OCI-LY3 (cell line): ENCODE measurements at regions not wholly inside any gene's neighbourhood (a gene's known extent, or its start where the extent isn't known, plus 50 kb on each side); places are given as distances from the start of the nearest gene placed in this dataset.

Experiments used
- H2AFZ ChIP-seq: fragments of 200-600, 300-600 bp; shearing (Covaris generic); 2 replicates; pipeline ENCODE4 v1.6.0; 2014; ENCODE audit warnings: antibody characterized with exemption, low read depth, low read length
- H3K27ac ChIP-seq: fragments of 200-600, 300-600 bp; sonication (generic); 2 replicates; pipeline ENCODE4 v1.5.1; 2014; ENCODE audit warnings: mild to moderate bottlenecking, low read length, moderate library complexity, mixed read lengths
- H3K27me3 ChIP-seq: fragments of 200-600, 300-600 bp; sonication (generic); 2 replicates; pipeline ENCODE4 v1.6.1; 2014; ENCODE audit warnings: low read depth, low read length, mixed read lengths
- H3K36me3 ChIP-seq: fragments of 200-600, 300-600 bp; sonication (generic); replicated peaks from 2 replicates; pipeline ENCODE3; 2014; ENCODE audit warnings: low read depth, low read length, mixed read lengths
- H3K4me1 ChIP-seq: fragments of 300-600, 200-600 bp; sonication (generic); 2 replicates; pipeline ENCODE4 v1.6.1; 2014; ENCODE audit warnings: low read length, mixed read lengths
- H3K4me2 ChIP-seq: fragments of 200-600, 300-600 bp; sonication (generic); 2 replicates; pipeline ENCODE4 v1.6.1; 2014; ENCODE audit warnings: low read length, mixed read lengths
- H3K4me3 ChIP-seq: fragments of 300-600, 200-600 bp; sonication (generic); 2 replicates; pipeline ENCODE4 v1.5.1; 2014; ENCODE audit warnings: antibody characterized with exemption, mild to moderate bottlenecking, low read length, moderate library complexity
- H3K79me2 ChIP-seq: fragments of 300-600, 200-600 bp; shearing (Covaris generic); 2 replicates; pipeline ENCODE4 v1.6.1; 2014; ENCODE audit warnings: mild to moderate bottlenecking, low read length, mixed read lengths
- H3K9ac ChIP-seq: fragments of 300-600, 200-600 bp; shearing (Covaris generic); 2 replicates; pipeline ENCODE4 v1.6.0; 2014; ENCODE audit warnings: mild to moderate bottlenecking, low read length, moderate library complexity
- H3K9me3 ChIP-seq: fragments of 200-600, 300-600 bp; shearing (Covaris generic); 2 replicates; pipeline ENCODE4 v1.6.1; 2014; ENCODE audit warnings: low read length, mixed read lengths; ENCODE audit not compliant: insufficient read depth
- H4K20me1 ChIP-seq: fragments of 200-600, 300-600 bp; sonication (generic); 2 replicates; pipeline ENCODE4 v1.6.1; 2016; ENCODE audit warnings: low read length, mixed read lengths; ENCODE audit not compliant: insufficient read depth
- EZH2phosphoT487 ChIP-seq: fragments of 200-600 bp; shearing (Covaris generic); IDR thresholded peaks from 2 replicates; pipeline ENCODE4 v1.6.1; 2018; ENCODE audit warnings: antibody characterized with exemption, mixed run types, low read depth
- TF ChIP-seq, protein P1 (sequence below): fragments of 200-600, 300-600 bp; sonication (generic); IDR thresholded peaks from 2 replicates; pipeline ENCODE4 v1.5.1; 2014; ENCODE audit warnings: antibody characterized with exemption, low read length, low read depth

DNA sequence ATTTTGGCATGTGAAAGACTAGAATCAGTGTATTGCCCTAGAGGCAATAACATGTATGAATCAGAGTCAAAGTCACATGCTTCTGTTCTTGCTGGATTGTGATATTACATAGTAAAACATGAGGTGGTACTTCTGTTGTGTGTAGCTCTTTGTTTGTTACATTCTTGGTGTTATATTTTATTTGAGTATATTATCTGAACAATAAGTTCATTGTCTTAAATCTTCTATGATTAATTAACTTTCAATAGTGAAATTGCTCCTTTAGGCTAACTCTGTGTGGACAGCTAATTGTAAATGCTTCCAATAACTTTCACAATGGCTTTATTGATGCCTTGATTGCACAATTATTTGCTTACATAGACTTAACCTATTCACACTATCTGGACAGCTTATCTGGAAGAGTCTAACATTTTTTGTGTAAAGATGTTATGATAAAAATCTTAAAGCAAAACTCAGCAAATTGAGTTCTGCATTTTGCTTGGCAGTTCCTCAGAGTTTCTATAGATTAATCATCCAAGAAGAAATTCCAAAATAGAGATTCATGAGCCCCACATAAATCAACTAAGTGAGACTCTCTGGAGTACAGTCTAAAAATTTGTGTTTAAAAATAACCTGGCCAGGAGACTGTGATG, 239.6 kb upstream of the TUSC1 start:
- Histone ChIP-seq H3K36me3 (no peaks in the 10 kb centered on the region), H3K27me3 (no peaks in the 10 kb centered on the region), H3K27ac (no peak overlapping the region), H3K4me3 (no peak overlapping the region), H3K4me1 (no peaks in the 10 kb centered on the region), H3K9me3 (no peaks in the 10 kb centered on the region), H2AFZ (no peak overlapping the region), H3K79me2 (no peaks in the 10 kb centered on the region), H3K4me2 (no peak overlapping the region), H4K20me1 (no peaks in the 10 kb centered on the region), H3K9ac (no peak overlapping the region)
- TF ChIP-seq, protein P1, sequence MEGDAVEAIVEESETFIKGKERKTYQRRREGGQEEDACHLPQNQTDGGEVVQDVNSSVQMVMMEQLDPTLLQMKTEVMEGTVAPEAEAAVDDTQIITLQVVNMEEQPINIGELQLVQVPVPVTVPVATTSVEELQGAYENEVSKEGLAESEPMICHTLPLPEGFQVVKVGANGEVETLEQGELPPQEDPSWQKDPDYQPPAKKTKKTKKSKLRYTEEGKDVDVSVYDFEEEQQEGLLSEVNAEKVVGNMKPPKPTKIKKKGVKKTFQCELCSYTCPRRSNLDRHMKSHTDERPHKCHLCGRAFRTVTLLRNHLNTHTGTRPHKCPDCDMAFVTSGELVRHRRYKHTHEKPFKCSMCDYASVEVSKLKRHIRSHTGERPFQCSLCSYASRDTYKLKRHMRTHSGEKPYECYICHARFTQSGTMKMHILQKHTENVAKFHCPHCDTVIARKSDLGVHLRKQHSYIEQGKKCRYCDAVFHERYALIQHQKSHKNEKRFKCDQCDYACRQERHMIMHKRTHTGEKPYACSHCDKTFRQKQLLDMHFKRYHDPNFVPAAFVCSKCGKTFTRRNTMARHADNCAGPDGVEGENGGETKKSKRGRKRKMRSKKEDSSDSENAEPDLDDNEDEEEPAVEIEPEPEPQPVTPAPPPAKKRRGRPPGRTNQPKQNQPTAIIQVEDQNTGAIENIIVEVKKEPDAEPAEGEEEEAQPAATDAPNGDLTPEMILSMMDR = no peak
- no peak for TF ChIP-seq EZH2phosphoT487

DNA sequence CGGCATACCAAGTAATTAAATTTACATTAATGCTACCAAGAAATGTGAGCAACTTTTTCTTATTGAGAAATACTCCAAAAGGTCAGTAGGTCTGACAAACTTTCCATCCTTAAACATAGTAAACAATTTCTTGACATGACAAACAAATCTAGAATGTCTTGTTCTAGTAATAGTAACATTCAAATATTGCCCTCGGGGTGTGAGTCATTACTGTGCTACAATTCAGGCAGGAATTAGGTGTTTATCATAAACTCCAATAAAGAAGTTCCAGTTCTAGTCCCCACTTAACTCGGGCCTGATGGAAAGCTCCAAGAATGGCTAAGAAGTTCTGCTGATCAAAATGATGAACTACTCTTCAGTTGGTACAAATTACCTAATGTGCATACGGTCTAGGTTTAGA, 235.6 kb upstream of the TUSC1 start:
- no peak overlapping the region for H3K4me3 ChIP-seq

DNA sequence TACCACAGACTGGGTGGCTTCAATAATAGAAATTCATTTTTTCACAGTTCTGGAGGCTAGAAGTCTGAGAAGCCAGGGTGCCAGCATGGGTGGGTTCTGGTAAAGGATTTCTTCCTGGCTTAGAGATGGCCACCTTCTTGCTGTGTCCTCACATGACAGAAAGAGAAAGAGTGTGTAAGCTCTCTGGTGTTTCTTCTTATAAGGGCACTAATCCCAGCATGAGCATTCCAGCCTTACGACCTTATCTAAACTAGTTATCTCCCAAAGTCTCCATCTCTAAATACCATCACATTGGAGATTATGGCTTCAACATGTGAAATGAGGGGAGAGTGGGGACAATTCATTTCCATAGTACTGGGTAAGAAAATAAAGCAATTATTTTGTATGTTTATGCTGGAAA, 226.5 kb upstream of the TUSC1 start:
- Histone ChIP-seq H3K27me3 (no peaks in the 10 kb centered on the region), H3K9ac (no peak overlapping the region), H3K4me3 (no peak overlapping the region), H3K27ac (no peak overlapping the region), H4K20me1 (no peaks in the 10 kb centered on the region), H3K79me2 (no peaks in the 10 kb centered on the region), H3K9me3 (no peaks in the 10 kb centered on the region), H3K36me3 (no peaks in the 10 kb centered on the region), H2AFZ (no peak overlapping the region), H3K4me1 (no peaks in the 10 kb centered on the region), H3K4me2 (no peak overlapping the region)
- TF ChIP-seq, protein P1 = no peak
- TF ChIP-seq EZH2phosphoT487 = no peak

More for the DNA sequence above, 235.6 kb upstream of the TUSC1 start:
- Histone ChIP-seq H3K4me1 (no peaks in the 10 kb centered on the region), H3K36me3 (no peaks in the 10 kb centered on the region), H2AFZ (no peak overlapping the region), H3K9ac (no peak overlapping the region), H3K4me2 (no peak overlapping the region), H3K79me2 (no peaks in the 10 kb centered on the region), H3K27me3 (no peaks in the 10 kb centered on the region), H4K20me1 (no peaks in the 10 kb centered on the region), H3K27ac (no peak overlapping the region), H3K9me3 (no peaks in the 10 kb centered on the region)
- TF ChIP-seq, protein P1 = no peak
- TF ChIP-seq EZH2phosphoT487 = no peak

DNA sequence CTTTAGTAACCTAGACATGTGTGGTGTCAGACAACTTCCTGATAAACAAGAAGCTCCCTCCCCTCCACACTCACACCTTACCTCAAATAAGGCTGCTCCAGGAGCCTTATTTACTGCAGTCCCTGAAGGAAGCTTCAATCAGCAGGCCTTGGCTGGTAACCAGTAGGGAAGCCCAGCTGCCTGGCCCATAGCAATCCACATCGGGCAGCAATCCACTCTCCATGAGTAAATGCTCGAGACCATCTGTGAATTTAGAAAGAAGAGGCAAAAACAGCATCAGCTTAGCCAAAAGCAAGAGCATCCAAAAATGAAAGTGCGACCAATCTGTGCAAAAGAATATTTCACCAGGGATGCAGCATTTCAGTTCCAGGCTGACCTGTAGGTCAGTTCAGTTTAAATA, 213.3 kb upstream of the TUSC1 start:
- Histone ChIP-seq H4K20me1 (no peaks in the 10 kb centered on the region), H3K4me1 (no peaks in the 10 kb centered on the region), H3K27ac (no peak overlapping the region), H3K79me2 (no peaks in the 10 kb centered on the region), H3K9ac (no peak overlapping the region), H2AFZ (peak overlapping the region; percentile 33; the same call in 1 of the 2 replicates), H3K36me3 (no peaks in the 10 kb centered on the region), H3K9me3 (no peaks in the 10 kb centered on the region), H3K27me3 (no peaks in the 10 kb centered on the region), H3K4me3 (no peak overlapping the region), H3K4me2 (no peak overlapping the region)
- TF ChIP-seq EZH2phosphoT487 = no peak
- TF ChIP-seq, protein P1 = no peak
